Astrocyte (in vitro differentiated cells and primary cell): ENCODE measurements at regions not wholly inside any gene's neighbourhood (a gene's known extent, or its start where the extent isn't known, plus 50 kb on each side); places are given as distances from the start of the nearest gene placed in this dataset.

Experiments
- DNase-seq: peaks from one replicate; pipeline ENCODE4 v3.0.0-alpha.2; 2010; ENCODE audit warnings: low read depth
- FAIRE-seq: peaks from 2 replicates; lab custom pipeline; 2011; peaks lifted over from hg19 to GRCh38; lab: Jason Lieb, UNC
- H2AFZ ChIP-seq: 2 replicates; pipeline ENCODE4 v1.6.0; 2012; ENCODE audit warnings: low read depth, low read length, inconsistent platforms
- H3K27ac ChIP-seq: 2 replicates; pipeline ENCODE4 v1.5.1; 2011; ENCODE audit warnings: low read depth, low read length, inconsistent platforms
- H3K27me3 ChIP-seq: 2 replicates; pipeline ENCODE4 v1.6.0; 2011; ENCODE audit warnings: low read length, inconsistent platforms; ENCODE audit not compliant: insufficient read depth
- H3K36me3 ChIP-seq: 2 replicates; pipeline ENCODE4 v1.5.1; 2011; ENCODE audit warnings: low read length, inconsistent platforms; ENCODE audit not compliant: insufficient read depth
- H3K4me1 ChIP-seq: 2 replicates; pipeline ENCODE4 v1.5.1; 2011; ENCODE audit warnings: low read length, inconsistent platforms; ENCODE audit not compliant: insufficient read depth
- H3K4me2 ChIP-seq: 2 replicates; pipeline ENCODE4 v1.6.0; 2012; ENCODE audit warnings: low read length, inconsistent platforms
- H3K4me3 ChIP-seq: 2 replicates; pipeline ENCODE4 v1.5.1; 2011; ENCODE audit warnings: low read depth, mild to moderate bottlenecking, low read length, inconsistent platforms; ENCODE audit not compliant: insufficient read depth
- H3K79me2 ChIP-seq: 2 replicates; pipeline ENCODE4 v1.6.0; 2012; ENCODE audit warnings: mild to moderate bottlenecking, low read length, inconsistent platforms; ENCODE audit not compliant: insufficient read depth
- H3K9ac ChIP-seq: 2 replicates; pipeline ENCODE4 v1.6.0; 2012; ENCODE audit warnings: mild to moderate bottlenecking, low read length, inconsistent platforms
- H3K9me3 ChIP-seq: 2 replicates; pipeline ENCODE4 v1.5.1; 2012; ENCODE audit warnings: low read depth, mild to moderate bottlenecking, low read length, inconsistent platforms; ENCODE audit not compliant: insufficient read depth
- H4K20me1 ChIP-seq: 2 replicates; pipeline ENCODE4 v1.6.0; 2012; ENCODE audit warnings: low read length, inconsistent platforms; ENCODE audit not compliant: insufficient read depth
- H3K27ac Mint-ChIP-seq: one replicate; pipeline ENCODE4 v1.8.0; 2021; ENCODE audit warnings: mild to moderate bottlenecking, mixed read lengths; ENCODE audit not compliant: unreplicated experiment
- H3K27me3 Mint-ChIP-seq: one replicate; pipeline ENCODE4 v1.8.0; 2021; ENCODE audit warnings: low read depth, mixed read lengths; ENCODE audit not compliant: unreplicated experiment
- H3K36me3 Mint-ChIP-seq: one replicate; pipeline ENCODE4 v1.8.0; 2021; ENCODE audit warnings: low read depth, mixed read lengths; ENCODE audit not compliant: unreplicated experiment
- H3K4me1 Mint-ChIP-seq: one replicate; pipeline ENCODE4 v1.8.0; 2021; ENCODE audit warnings: low read depth, mixed read lengths; ENCODE audit not compliant: unreplicated experiment
- H3K4me3 Mint-ChIP-seq: one replicate; pipeline ENCODE4 v1.8.0; 2021; ENCODE audit warnings: mild to moderate bottlenecking, moderate library complexity, mixed read lengths; ENCODE audit not compliant: unreplicated experiment
- H3K9me3 Mint-ChIP-seq: one replicate; pipeline ENCODE4 v1.8.0; 2021; ENCODE audit warnings: mild to moderate bottlenecking, mixed read lengths; ENCODE audit not compliant: unreplicated experiment
- CTCF ChIP-seq: IDR thresholded peaks from 2 replicates; pipeline ENCODE4 v1.5.1; 2011; ENCODE audit warnings: low read depth, mild to moderate bottlenecking, inconsistent platforms, low read length, moderate library complexity; ENCODE audit not compliant: insufficient read depth
- EZH2 ChIP-seq: IDR thresholded peaks from 2 replicates; pipeline ENCODE4 v1.6.1; 2012; ENCODE audit warnings: mild to moderate bottlenecking, low read length, inconsistent platforms; ENCODE audit not compliant: insufficient read depth

- Histone ChIP-seq H3K79me2 (no peaks in the 10 kb centered on the region), H3K4me3 (no peak overlapping the region), H3K4me1 (no peaks in the 10 kb centered on the region), H3K27me3 (no peaks in the 10 kb centered on the region), H4K20me1 (no peaks in the 10 kb centered on the region), H3K4me2 (no peak overlapping the region), H3K9ac (no peak overlapping the region), H3K27ac (no peak overlapping the region), H3K36me3 (no peaks in the 10 kb centered on the region), H3K9me3 (no peaks in the 10 kb centered on the region), H2AFZ (no peak overlapping the region)
- no peak for DNase-seq
- H3K9me3 Mint-ChIP-seq, result no peaks in the 10 kb centered on the region
- peaks cover under 1% of the 10 kb centered on the region for H3K4me1 Mint-ChIP-seq
- FAIRE-seq, result no peak
- TF ChIP-seq EZH2, result no peak
- no peak for TF ChIP-seq CTCF
- H3K27me3 Mint-ChIP-seq, result no peaks in the 10 kb centered on the region
- no peak overlapping the region for H3K4me3 Mint-ChIP-seq
- H3K27ac Mint-ChIP-seq, result no peak overlapping the region
- no peaks in the 10 kb centered on the region for H3K36me3 Mint-ChIP-seq
Observed at GRCh38 chr3:165434516-165434915, 238.3 kb upstream of the SLITRK3 start.

DNA sequence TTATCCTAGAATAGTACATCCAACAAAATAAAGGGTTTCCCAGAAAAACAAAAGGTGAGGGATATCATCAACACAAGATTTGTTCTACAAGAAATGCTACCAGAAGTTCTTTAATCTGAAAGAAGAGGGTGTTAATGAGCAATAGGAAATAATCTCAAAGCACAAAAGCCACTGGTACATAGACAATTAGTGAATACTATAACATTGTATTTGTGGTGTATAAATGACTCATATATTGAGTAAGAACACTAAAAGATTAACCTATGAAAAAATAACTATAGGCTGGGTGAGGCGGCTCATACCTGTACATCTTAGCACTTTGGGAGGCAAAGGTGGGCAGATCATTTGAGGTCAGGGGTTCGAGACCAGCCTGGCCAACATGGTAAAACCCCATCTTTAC, 210.2 kb upstream of the SLITRK3 start:
- Mint-ChIP-seq H3K27ac (no peak overlapping the region), H3K9me3 (no peaks in the 10 kb centered on the region), H3K27me3 (no peaks in the 10 kb centered on the region), H3K4me1 (no peaks in the 10 kb centered on the region), H3K36me3 (no peaks in the 10 kb centered on the region), H3K4me3 (no peak overlapping the region)
- H3K4me3 ChIP-seq, result no peak overlapping the region
- no peaks in the 10 kb centered on the region for H3K4me1 ChIP-seq
- no peaks in the 10 kb centered on the region for H3K9me3 ChIP-seq
- H3K79me2 ChIP-seq, result no peaks in the 10 kb centered on the region
- TF ChIP-seq EZH2 (no peak), CTCF (no peak)
- no peaks in the 10 kb centered on the region for H3K36me3 ChIP-seq
- no peak overlapping the region for H3K9ac ChIP-seq
- DNase-seq (no peak), FAIRE-seq (no peak)
- no peaks in the 10 kb centered on the region for H4K20me1 ChIP-seq
- no peak overlapping the region for H3K4me2 ChIP-seq
- H3K27me3 ChIP-seq, result no peaks in the 10 kb centered on the region
- no peak overlapping the region for H3K27ac ChIP-seq
- no peak overlapping the region for H2AFZ ChIP-seq

GRCh38 chr3:165404357-165405027, 208.3 kb upstream of the SLITRK3 start:
- Histone ChIP-seq H3K79me2 (no peaks in the 10 kb centered on the region), H3K4me3 (no peak overlapping the region), H3K9me3 (no peaks in the 10 kb centered on the region), H3K36me3 (no peaks in the 10 kb centered on the region), H3K27ac (no peak overlapping the region), H4K20me1 (no peaks in the 10 kb centered on the region), H3K27me3 (no peaks in the 10 kb centered on the region), H3K4me1 (no peaks in the 10 kb centered on the region), H2AFZ (no peak overlapping the region), H3K9ac (no peak overlapping the region), H3K4me2 (no peak overlapping the region)
- H3K9me3 Mint-ChIP-seq, result no peaks in the 10 kb centered on the region
- no peaks in the 10 kb centered on the region for H3K36me3 Mint-ChIP-seq
- TF ChIP-seq CTCF (no peak), EZH2 (no peak)
- DNase-seq (no peak), FAIRE-seq (no peak)
- H3K4me1 Mint-ChIP-seq, result no peaks in the 10 kb centered on the region
- no peak overlapping the region for H3K4me3 Mint-ChIP-seq
- no peaks in the 10 kb centered on the region for H3K27me3 Mint-ChIP-seq
- no peak overlapping the region for H3K27ac Mint-ChIP-seq
